ENCODE measurements at regions not wholly inside any gene's neighbourhood (a gene's known extent, or its start where the extent isn't known, plus 50 kb on each side); places are given as distances from the start of the nearest gene placed in this dataset.
A peak's percentile ranks its signal among the peaks of the same experiment; 100 is the strongest.

DNA sequence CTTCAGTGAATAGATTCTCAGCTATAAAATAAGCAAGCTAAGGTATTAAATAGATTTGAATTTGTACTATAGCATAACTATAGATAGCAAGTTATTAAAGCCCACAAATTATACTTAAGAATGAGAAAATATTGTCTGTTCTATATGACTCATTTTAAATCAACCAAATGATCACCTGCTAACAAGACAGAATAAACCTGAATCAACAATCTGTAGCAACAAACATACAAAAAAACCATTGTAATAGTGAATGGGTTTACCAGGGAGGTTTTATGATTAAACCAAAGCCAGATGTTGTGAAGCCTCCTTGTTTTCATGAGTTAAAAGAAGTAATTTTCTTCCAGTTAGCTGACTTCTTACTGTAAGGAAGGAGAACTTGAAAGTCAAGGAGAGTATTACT lies 71.9 kb upstream of the HTR1B start:
- no peak for DNase-seq (ENCODE audit: low read depth)

DNA sequence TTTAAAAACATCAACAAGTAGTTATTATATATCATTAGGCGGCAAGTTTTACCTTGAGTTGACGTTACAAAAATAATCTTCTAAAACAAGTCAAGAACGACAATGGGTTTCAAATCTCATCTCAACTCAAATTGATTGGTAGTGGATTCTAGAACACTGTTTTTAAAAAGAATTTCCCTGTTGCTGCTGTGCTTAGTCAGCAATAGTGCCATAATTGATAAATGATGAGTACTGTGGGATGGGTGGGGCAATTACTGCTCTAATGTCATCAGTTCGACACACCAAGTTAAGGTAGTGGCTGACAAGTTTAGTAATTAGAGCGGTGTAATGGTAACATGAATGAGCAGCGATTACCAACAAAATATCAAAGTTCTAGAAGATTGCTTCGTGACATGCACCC lies 73.4 kb upstream of the HTR1B start:
- DNase-seq (ENCODE audit: low read depth): no peak

DNA sequence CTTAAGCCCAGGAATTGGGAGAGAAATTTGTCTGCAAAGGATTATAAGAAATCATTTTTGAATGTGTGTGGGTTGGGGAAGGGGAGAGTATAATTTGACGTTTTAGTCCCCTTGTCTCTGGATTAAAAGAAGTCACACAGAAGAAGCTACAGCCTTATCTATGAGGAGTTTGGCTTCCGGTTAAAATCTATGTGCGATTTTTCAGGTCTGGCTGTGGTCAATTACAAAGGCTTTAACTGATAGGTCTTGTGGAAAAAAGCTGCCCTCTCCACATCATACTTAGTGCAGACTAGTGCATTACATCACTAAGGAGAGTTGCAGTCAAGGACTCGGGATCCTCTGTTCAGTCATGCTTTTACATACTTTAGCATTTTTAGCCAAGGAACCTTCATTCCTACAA lies 80.3 kb upstream of the HTR1B start:
- no peak for DNase-seq (ENCODE audit: low read depth)

- no peak for DNase-seq (ENCODE audit: low read depth)
Observed at GRCh38 chr6:77548190-77548589, 84.9 kb upstream of the HTR1B start.

DNA sequence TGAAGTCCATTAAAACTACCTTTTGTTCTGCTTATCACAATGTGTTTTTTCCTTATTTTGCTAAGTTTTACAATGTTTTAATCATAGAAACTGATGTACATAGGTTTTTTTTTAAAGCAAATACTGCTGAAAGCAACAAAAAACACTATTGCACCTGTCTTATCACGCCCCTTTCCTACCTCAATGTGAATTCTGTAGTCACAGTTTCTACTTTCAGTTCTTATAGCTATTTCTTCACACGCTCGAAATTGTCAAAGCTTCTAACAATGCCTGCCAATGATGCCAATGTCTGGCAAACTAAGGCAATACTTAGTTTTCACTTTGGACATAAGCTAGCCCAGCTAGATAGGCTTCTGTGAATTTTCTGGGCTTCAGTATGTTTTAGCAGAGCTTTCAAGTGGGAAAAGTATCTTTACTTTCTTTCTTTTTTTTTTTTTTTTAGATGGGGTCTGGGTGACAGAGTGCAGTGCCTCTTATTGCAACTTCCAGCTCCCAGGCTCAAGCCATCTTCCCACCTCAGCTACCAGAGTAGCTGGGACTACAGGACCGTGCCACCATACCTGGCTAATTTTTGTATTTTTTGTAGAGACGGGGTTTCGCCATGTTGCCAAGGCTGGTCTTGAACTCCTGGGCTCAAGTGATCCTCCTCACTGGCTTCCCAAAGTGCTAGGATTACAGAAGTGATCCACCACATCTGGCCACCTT lies 85.5 kb upstream of the HTR1B start:
- DNase-seq (ENCODE audit: low read depth): no peak

DNA sequence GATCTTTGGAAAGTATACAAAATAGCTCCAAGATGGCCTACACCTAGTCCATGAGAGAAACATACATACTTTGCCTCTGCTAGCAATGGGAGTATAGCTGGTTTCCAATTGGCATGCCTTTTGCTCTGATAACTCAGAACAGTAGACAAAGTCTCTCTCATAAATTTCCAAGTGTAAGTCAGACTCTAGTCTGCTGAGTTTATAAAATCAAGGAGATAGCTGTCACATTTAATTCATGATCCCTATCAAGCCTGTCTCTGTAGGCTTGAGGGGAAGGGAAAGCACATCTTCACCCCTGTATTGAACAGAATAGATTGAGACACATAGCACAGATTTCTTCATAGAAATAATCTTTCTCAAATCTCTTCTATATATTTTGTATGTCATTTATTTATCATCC lies 87.8 kb upstream of the HTR1B start:
- DNase-seq (ENCODE audit: low read depth): no peak

- DNase-seq (ENCODE audit: low read depth): peak; percentile 76
Observed at GRCh38 chr6:77561768-77562314, 91.0 kb upstream of the MEI4 start.

DNA sequence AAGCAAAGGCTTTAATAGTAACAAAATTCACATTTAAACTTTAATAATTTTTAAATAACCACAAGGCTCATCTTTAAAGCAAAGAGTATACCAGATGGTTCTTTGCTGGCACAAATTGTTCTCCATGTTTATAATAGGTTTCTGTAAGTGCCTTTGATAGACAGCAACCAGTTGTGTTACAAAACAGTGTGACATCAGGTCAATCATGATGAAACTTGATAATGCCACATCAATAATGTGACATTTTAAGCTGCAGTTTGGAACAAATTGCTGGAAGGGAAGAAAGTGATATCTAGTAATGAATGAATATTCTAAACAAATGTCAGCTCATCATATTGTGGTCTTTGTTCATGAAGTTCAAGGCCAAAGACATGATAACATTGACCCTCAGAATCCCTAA lies 87.5 kb upstream of the MEI4 start:
- no peak for DNase-seq (ENCODE audit: low read depth)

- DNase-seq (ENCODE audit: low read depth): no peak
Observed at GRCh38 chr6:77566235-77566634, 86.6 kb upstream of the MEI4 start.

DNA sequence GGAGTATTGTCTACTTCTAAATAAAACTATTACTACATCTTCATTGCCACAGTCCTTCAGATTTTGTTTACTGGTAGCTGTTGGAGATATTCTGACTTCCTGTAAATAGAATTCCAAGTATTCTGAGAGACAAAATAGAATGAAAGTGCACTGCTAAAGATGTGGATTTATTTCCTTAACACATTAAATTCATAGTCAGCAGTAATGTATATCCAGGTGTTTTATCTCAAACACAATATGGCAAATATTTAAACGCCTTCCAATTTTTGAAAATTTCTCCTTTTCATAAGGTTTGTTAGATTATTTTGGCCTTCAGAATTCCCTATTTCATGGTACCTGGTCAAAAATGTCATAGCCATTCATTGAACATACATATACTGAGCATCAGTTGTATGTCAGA lies 84.3 kb upstream of the MEI4 start:
- DNase-seq (ENCODE audit: low read depth): no peak

GRCh38 chr6:77573843-77574242 lies 79.0 kb upstream of the MEI4 start:
- DNase-seq (ENCODE audit: low read depth): no peak

DNA sequence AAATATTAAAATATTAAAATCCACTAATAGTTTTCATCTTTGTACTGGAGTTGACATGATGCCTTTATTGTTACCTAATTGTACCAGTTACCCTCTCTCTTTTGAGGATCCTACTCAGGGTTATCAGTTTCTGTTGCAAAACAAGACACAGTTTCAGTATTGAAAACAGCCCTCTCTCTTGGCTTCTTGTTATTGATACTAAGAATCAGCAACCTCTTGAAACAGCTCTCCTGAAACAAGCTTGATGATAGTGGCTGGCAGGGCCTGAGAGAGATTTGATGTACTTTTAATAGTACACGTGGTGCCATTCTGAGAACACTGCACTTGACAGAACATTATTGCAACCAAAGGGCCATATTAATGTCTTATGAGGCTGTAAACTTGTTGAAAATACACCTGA lies 64.9 kb upstream of the MEI4 start:
- no peak for DNase-seq (ENCODE audit: low read depth)

Data from myocyte (in vitro differentiated cells).